ENCODE measurements at regions not wholly inside any gene's neighbourhood (a gene's known extent, or its start where the extent isn't known, plus 50 kb on each side); places are given as distances from the start of the nearest gene placed in this dataset.

GRCh38 chr22:35008213-35008612, 57.7 kb upstream of the ISX start:
- no peak overlapping the region for H2AFZ ChIP-seq (ENCODE audit: low read depth)
- no peaks in the 10 kb centered on the region for H4K20me1 ChIP-seq (ENCODE audit: insufficient read depth)
- no peaks in the 10 kb centered on the region for H3K79me2 ChIP-seq (ENCODE audit: insufficient read depth, low read depth)
- H3K27ac ChIP-seq: no peak overlapping the region
- no peak overlapping the region for H3K4me2 ChIP-seq
- no peak overlapping the region for H3K4me3 ChIP-seq (IDR thresholded peaks at IDR 0.05; ENCODE audit: insufficient read depth, low read depth, low read length)
- no peak overlapping the region for H3K9ac ChIP-seq
- no peaks in the 10 kb centered on the region for H3K36me3 ChIP-seq (ENCODE audit: insufficient read depth)
- no peaks in the 10 kb centered on the region for H3K27me3 ChIP-seq (ENCODE audit: insufficient read depth, low read depth)
- no peaks in the 10 kb centered on the region for H3K4me1 ChIP-seq (ENCODE audit: low read depth, poor library complexity, severe bottlenecking)
- TF ChIP-seq CTCF (conservative IDR thresholded peaks at IDR 0.05; ENCODE audit: low read depth, low read length): no peak

- no peak overlapping the region for H2AFZ ChIP-seq (ENCODE audit: low read depth)
- no peak overlapping the region for H3K9ac ChIP-seq
- H3K4me2 ChIP-seq: no peak overlapping the region
- no peak for TF ChIP-seq CTCF (conservative IDR thresholded peaks at IDR 0.05; ENCODE audit: low read depth, low read length)
- no peak overlapping the region for H3K4me3 ChIP-seq (IDR thresholded peaks at IDR 0.05; ENCODE audit: insufficient read depth, low read depth, low read length)
- no peak overlapping the region for H3K27ac ChIP-seq
- H3K36me3 ChIP-seq (ENCODE audit: insufficient read depth): no peaks in the 10 kb centered on the region
- no peaks in the 10 kb centered on the region for H4K20me1 ChIP-seq (ENCODE audit: insufficient read depth)
- no peaks in the 10 kb centered on the region for H3K4me1 ChIP-seq (ENCODE audit: low read depth, poor library complexity, severe bottlenecking)
- no peaks in the 10 kb centered on the region for H3K27me3 ChIP-seq (ENCODE audit: insufficient read depth, low read depth)
- H3K79me2 ChIP-seq (ENCODE audit: insufficient read depth, low read depth): no peaks in the 10 kb centered on the region
Measured at GRCh38 chr22:35010543-35010942, 55.4 kb upstream of the ISX start.

- Histone ChIP-seq H3K27ac (no peak overlapping the region), H3K9ac (no peak overlapping the region), H3K4me3 (IDR thresholded peaks at IDR 0.05; ENCODE audit: insufficient read depth, low read depth, low read length) (no peak overlapping the region), H3K79me2 (ENCODE audit: insufficient read depth, low read depth) (no peaks in the 10 kb centered on the region), H3K36me3 (ENCODE audit: insufficient read depth) (no peaks in the 10 kb centered on the region), H4K20me1 (ENCODE audit: insufficient read depth) (no peaks in the 10 kb centered on the region), H2AFZ (ENCODE audit: low read depth) (no peak overlapping the region), H3K4me1 (ENCODE audit: low read depth, poor library complexity, severe bottlenecking) (no peaks in the 10 kb centered on the region), H3K27me3 (ENCODE audit: insufficient read depth, low read depth) (no peaks in the 10 kb centered on the region), H3K4me2 (no peak overlapping the region)
- no peak for TF ChIP-seq CTCF (conservative IDR thresholded peaks at IDR 0.05; ENCODE audit: low read depth, low read length)
Measured at GRCh38 chr22:35014812-35015211, 51.1 kb upstream of the ISX start.

Data from KMS-11 (cell line).